IPS DF 6.9 (cell line): ENCODE measurements at regions not wholly inside any gene's neighbourhood (a gene's known extent, or its start where the extent isn't known, plus 50 kb on each side); places are given as distances from the start of the nearest gene placed in this dataset.

ENCODE experiments used
- DNase-seq: peaks from one replicate; pipeline ENCODE4 v3.0.0-alpha.2; 2013; ENCODE audit warnings: low read depth, low spot score
- H3K27ac ChIP-seq: one replicate; pipeline ENCODE4 v1.5.1; 2013; ENCODE audit warnings: low read length, control low read depth
- H3K27me3 ChIP-seq: 2 replicates; pipeline ENCODE4 v1.6.1; 2013; ENCODE audit warnings: mild to moderate bottlenecking, low read length; ENCODE audit not compliant: control insufficient read depth, insufficient read depth
- H3K36me3 ChIP-seq: 2 replicates; pipeline ENCODE4 v1.6.1; 2013; ENCODE audit warnings: low read length; ENCODE audit not compliant: control insufficient read depth, insufficient read depth
- H3K4me1 ChIP-seq: 2 replicates; pipeline ENCODE4 v1.6.1; 2013; ENCODE audit warnings: low read length; ENCODE audit not compliant: control insufficient read depth, insufficient read depth
- H3K4me3 ChIP-seq: 2 replicates; pipeline ENCODE4 v1.5.1; 2013; ENCODE audit warnings: mild to moderate bottlenecking, low read length
- H3K9me3 ChIP-seq: 2 replicates; pipeline ENCODE4 v1.6.1; 2013; ENCODE audit warnings: low read length, inconsistent platforms; ENCODE audit not compliant: control insufficient read depth, insufficient read depth
- WGBS: extraction: QIAGEN DNeasy Blood & Tissue Kit; methylation state at CpG from one replicate; pipeline ENCODE4 v1.1.7; 2013; ENCODE audit warnings: mixed read lengths, missing lambda C conversion rate; ENCODE audit not compliant: insufficient read length, insufficient coverage; 5-methylcytosine and 5-hydroxymethylcytosine counted together

GRCh38 chr2:17262854-17263569 is 255.2 kb downstream of the RAD51AP2 start:
- no peak overlapping the region for H3K4me3 ChIP-seq
- no CpG with 5 or more reads among the region's 2 CpGs for WGBS
- no peak overlapping the region for H3K27ac ChIP-seq
- no peaks in the 10 kb centered on the region for H3K27me3 ChIP-seq
- no peak for DNase-seq
- no peaks in the 10 kb centered on the region for H3K4me1 ChIP-seq
- no peaks in the 10 kb centered on the region for H3K36me3 ChIP-seq
- H3K9me3 ChIP-seq: no peaks in the 10 kb centered on the region

GRCh38 chr2:17259613-17260012 is 258.6 kb downstream of the RAD51AP2 start:
- H3K27me3 ChIP-seq: no peaks in the 10 kb centered on the region

DNA sequence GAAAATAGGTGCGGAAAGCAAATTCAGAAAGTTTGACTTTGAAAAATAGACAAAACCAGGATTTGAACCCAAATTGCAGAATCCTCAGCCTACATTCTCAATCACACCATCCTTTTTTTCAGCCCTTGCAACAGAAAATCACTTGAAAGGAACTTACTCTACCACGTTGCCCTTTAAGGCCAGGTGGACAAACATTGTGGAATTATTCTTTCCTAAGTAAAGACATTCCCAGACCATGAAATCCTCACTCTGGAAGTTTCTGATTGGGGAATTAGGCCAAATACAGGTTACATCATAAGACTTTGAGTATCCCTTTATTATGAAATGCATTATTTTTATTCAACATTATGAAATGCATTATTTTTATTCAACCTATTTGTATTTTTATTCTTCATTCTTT is 259.4 kb downstream of the RAD51AP2 start:
- Histone ChIP-seq H3K4me3 (no peak overlapping the region), H3K27ac (no peak overlapping the region), H3K27me3 (no peaks in the 10 kb centered on the region), H3K4me1 (no peaks in the 10 kb centered on the region), H3K9me3 (no peaks in the 10 kb centered on the region), H3K36me3 (no peaks in the 10 kb centered on the region)
- no CpG with 5 or more reads among the region's 2 CpGs for WGBS
- DNase-seq: no peak

More at GRCh38 chr2:17259613-17260012, 258.6 kb downstream of the RAD51AP2 start:
- Histone ChIP-seq H3K4me1 (no peaks in the 10 kb centered on the region), H3K9me3 (no peaks in the 10 kb centered on the region), H3K27ac (no peak overlapping the region), H3K4me3 (no peak overlapping the region), H3K36me3 (no peaks in the 10 kb centered on the region)
- no peak for DNase-seq
- WGBS: no CpG with 5 or more reads among the region's 4 CpGs

DNA sequence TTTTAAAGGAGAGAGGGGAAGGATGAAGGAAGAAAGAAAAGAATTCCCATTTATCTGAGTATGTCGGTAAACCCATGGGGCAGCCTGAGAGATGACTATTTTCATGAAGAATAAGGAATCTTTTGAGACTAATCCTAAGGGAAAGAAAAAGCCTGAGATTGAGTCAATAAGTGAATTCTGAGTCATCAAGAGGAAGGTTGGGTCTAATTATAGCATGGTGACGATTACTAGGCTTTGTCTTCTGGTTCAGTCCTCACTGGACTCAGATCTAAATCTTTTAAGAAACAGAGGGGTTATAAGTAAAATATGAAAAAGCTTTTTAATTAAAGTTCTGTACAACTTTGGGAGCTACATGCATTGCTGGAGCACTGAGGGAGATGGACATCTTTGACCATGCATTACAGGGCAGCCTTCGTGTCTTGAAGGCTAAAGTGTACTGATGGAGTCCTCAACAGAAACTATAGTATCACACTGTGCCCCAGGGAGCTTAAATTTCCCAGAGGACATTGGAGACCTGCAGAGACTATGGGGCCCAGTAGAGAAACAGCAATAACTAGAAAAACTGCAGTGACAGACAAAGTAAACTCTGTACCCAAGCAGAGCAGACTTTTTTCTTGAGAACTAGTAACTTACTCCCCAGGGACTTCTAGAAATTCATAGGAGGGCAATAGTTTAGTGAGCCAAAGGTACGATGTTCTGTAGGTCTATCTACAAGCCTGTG is 260.9 kb downstream of the RAD51AP2 start:
- WGBS: 100% methylated on average over 1 of the region's 4 CpGs
- H3K36me3 ChIP-seq: no peaks in the 10 kb centered on the region
- DNase-seq: no peak
- no peaks in the 10 kb centered on the region for H3K4me1 ChIP-seq
- H3K27me3 ChIP-seq: no peaks in the 10 kb centered on the region
- H3K4me3 ChIP-seq: no peak overlapping the region
- H3K27ac ChIP-seq: no peak overlapping the region
- H3K9me3 ChIP-seq: no peaks in the 10 kb centered on the region

DNA sequence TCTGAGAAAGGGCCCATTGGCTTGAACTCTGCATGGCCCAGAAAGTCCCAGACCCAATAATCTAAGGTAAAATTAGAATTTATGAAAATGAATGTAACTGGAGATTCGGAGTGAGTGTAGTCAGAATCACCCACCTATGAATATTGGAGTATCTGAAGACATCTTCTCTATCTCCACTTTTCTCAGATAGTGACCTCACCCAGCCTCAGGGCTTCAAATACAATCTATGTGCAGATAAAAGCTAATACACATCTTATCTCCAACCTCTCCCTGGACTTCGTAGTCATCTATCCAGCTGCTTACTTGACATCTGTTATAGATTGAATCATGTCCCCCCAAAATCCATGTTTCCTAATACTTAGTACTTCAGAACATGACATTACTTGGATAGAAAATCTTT is 263.2 kb downstream of the RAD51AP2 start:
- no peaks in the 10 kb centered on the region for H3K36me3 ChIP-seq
- no peak overlapping the region for H3K4me3 ChIP-seq
- H3K9me3 ChIP-seq: no peaks in the 10 kb centered on the region
- no CpG with 5 or more reads among the region's 2 CpGs for WGBS
- no peaks in the 10 kb centered on the region for H3K4me1 ChIP-seq
- no peak overlapping the region for H3K27ac ChIP-seq
- H3K27me3 ChIP-seq: no peaks in the 10 kb centered on the region
- DNase-seq: no peak

GRCh38 chr2:17254421-17254820 is 263.8 kb downstream of the RAD51AP2 start:
- no CpG with 5 or more reads among the region's 2 CpGs for whole genome bisulfite sequencing
- H3K4me3 ChIP-seq: no peak overlapping the region

DNA sequence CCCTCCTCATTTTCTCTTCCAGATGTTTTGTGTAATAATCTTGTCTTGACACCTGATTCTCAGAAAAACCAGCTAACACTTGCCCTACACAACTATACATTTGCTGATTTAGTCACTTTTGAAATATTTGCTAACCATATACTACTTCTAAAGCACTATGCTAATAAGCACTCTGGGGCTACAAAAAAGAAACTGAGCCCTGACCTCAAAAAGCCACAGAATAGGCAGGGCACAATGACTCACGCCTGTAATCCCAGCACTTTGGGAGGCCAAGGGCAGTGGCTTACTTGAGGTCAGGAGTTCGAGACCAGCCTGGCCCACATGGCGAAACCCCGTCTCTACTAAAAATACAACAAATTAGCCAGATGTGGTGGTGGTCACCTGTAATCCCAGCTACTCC is 266.0 kb downstream of the RAD51AP2 start:
- Histone ChIP-seq H3K4me3 (no peak overlapping the region), H3K27me3 (no peaks in the 10 kb centered on the region), H3K9me3 (no peaks in the 10 kb centered on the region), H3K27ac (no peak overlapping the region), H3K36me3 (no peaks in the 10 kb centered on the region), H3K4me1 (no peaks in the 10 kb centered on the region)
- no peak for DNase-seq
- WGBS: no CpG with 5 or more reads among the region's 4 CpGs

More at GRCh38 chr2:17254421-17254820, 263.8 kb downstream of the RAD51AP2 start:
- no peaks in the 10 kb centered on the region for H3K36me3 ChIP-seq
- H3K9me3 ChIP-seq: no peaks in the 10 kb centered on the region
- H3K27ac ChIP-seq: no peak overlapping the region
- no peaks in the 10 kb centered on the region for H3K27me3 ChIP-seq
- no peak for DNase-seq
- H3K4me1 ChIP-seq: no peaks in the 10 kb centered on the region

DNA sequence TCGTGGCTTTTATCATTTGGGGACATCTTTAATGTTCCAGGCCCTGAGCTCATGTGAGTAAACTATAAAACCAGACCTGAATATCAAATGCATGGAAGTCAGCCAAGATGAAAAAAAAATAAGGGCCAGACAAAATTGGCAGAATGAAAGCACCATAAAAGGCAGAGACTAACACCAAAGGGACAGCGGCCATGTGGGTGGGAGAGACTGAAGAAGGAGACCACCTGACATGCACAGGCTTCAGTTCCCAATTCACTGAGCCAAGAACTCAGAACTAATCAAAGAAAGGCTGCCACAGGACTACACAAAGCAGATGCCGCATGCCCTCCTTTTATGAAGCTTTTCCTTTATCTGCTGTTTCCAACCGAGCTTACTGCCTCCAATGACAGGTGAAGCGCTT is 267.1 kb downstream of the RAD51AP2 start:
- H3K4me3 ChIP-seq: no peak overlapping the region
- no peak for DNase-seq
- WGBS: no CpG with 5 or more reads among the region's 5 CpGs
- H3K27me3 ChIP-seq: no peaks in the 10 kb centered on the region
- no peak overlapping the region for H3K27ac ChIP-seq
- no peaks in the 10 kb centered on the region for H3K36me3 ChIP-seq
- H3K9me3 ChIP-seq: no peaks in the 10 kb centered on the region
- no peaks in the 10 kb centered on the region for H3K4me1 ChIP-seq

- Histone ChIP-seq H3K4me3 (no peak overlapping the region), H3K9me3 (no peaks in the 10 kb centered on the region), H3K27me3 (no peaks in the 10 kb centered on the region), H3K36me3 (no peaks in the 10 kb centered on the region), H3K27ac (no peak overlapping the region), H3K4me1 (no peaks in the 10 kb centered on the region)
- WGBS: no CpG with 5 or more reads among the region's 7 CpGs
- DNase-seq: no peak
These were observed 269.0 kb downstream of the RAD51AP2 start for GRCh38 chr2:17249249-17249648.

- Histone ChIP-seq H3K36me3 (no peaks in the 10 kb centered on the region), H3K27ac (no peak overlapping the region), H3K27me3 (no peaks in the 10 kb centered on the region), H3K4me1 (no peaks in the 10 kb centered on the region), H3K9me3 (no peaks in the 10 kb centered on the region), H3K4me3 (no peak overlapping the region)
- WGBS: no CpG with 5 or more reads among the region's 2 CpGs
- DNase-seq: no peak
These were observed 272.3 kb downstream of the RAD51AP2 start for GRCh38 chr2:17245906-17246305.
